ENCODE measurements at regions not wholly inside any gene's neighbourhood (a gene's known extent, or its start where the extent isn't known, plus 50 kb on each side); places are given as distances from the start of the nearest gene placed in this dataset.
"Not testable (repeated sequence)": the region's sequence is repeated elsewhere in the genome, so short reads cannot be mapped to it uniquely, and the experiment has no call there.

DNA sequence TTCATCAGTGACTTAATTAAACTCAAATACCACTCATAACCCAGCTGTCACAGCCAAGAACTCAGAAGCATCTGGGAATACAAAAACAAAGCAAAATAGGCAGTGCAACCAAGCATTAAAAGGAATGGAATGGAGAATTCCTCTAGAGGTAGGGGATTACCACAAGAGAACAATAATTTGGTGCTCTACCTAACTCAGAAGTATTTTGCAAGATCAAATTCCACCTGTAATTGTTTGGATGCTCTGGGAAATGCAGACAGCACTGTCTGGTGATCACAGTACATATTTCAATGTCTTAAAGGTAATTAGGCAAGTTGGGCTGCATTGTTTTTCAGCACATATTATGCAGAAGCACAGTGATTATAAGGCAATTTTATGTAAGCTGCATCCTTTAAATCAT lies 547.5 kb downstream of the TRAM1L1 start:
- intact Hi-C loops (cut with DNase I; ENCODE audit: low total_unique reads): no loop called here
- Histone ChIP-seq H3K36me3 (no peaks in the 10 kb centered on the region), H3K27ac (no peak overlapping the region), H3K4me1 (no peaks in the 10 kb centered on the region), H3K4me3 (no peak overlapping the region), H3K9me3 (no peaks in the 10 kb centered on the region), H3K27me3 (no peaks in the 10 kb centered on the region)
- TF ChIP-seq POLR2A (IDR thresholded peaks at IDR 0.05): no peak
- TF ChIP-seq, protein P1, sequence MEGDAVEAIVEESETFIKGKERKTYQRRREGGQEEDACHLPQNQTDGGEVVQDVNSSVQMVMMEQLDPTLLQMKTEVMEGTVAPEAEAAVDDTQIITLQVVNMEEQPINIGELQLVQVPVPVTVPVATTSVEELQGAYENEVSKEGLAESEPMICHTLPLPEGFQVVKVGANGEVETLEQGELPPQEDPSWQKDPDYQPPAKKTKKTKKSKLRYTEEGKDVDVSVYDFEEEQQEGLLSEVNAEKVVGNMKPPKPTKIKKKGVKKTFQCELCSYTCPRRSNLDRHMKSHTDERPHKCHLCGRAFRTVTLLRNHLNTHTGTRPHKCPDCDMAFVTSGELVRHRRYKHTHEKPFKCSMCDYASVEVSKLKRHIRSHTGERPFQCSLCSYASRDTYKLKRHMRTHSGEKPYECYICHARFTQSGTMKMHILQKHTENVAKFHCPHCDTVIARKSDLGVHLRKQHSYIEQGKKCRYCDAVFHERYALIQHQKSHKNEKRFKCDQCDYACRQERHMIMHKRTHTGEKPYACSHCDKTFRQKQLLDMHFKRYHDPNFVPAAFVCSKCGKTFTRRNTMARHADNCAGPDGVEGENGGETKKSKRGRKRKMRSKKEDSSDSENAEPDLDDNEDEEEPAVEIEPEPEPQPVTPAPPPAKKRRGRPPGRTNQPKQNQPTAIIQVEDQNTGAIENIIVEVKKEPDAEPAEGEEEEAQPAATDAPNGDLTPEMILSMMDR (IDR thresholded peaks at IDR 0.05): no peak
- no peak for DNase-seq

DNA sequence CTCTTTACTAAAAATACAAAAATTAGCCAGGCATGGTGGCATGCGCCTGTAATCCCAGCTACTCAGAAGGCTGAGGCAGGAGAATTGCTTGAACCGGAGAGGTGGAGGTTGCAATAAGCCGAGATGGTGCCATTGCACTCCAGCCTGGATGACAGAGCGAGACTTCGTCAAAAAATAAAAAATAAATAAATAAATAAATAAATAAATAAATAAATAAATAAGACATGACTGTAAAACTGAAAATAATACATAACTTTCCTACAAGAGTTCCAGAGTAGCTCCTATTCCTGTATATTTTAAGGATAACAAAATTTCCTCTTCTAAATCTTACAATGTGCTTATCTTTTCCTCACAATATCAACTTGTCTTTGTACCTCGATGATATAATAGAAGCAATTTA lies 549.4 kb downstream of the TRAM1L1 start:
- H3K9me3 ChIP-seq; H3K36me3 ChIP-seq; H3K27me3 ChIP-seq; H3K4me1 ChIP-seq; DNase-seq; H3K27ac ChIP-seq; H3K4me3 ChIP-seq; intact Hi-C loops (cut with DNase I; ENCODE audit: low total_unique reads): not testable (repeated sequence)

DNA sequence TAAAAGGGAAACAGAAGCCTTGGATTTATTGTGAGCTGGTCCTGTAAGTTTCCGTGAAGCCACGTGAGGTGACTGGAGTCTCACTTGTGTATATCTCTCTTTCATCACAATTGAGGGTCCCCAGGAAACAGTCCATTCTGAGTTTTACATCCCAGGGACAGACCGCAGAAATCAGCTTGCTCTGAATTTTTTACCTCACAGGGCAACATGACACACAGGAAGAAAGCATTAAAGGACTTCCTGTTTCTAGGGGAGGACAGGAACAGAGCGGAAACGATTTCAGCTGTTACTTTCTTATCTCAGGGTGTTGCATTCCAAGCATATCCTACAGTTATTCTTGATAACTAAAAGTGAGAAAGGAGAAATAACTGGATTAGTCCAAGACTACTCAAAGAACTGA lies 553.5 kb downstream of the TRAM1L1 start:
- Histone ChIP-seq H3K9me3 (no peaks in the 10 kb centered on the region), H3K4me3 (no peak overlapping the region), H3K4me1 (no peaks in the 10 kb centered on the region), H3K27me3 (no peaks in the 10 kb centered on the region), H3K27ac (no peak overlapping the region), H3K36me3 (no peaks in the 10 kb centered on the region)
- DNase-seq: no peak
- intact Hi-C loops (cut with DNase I; ENCODE audit: low total_unique reads): no loop called here
- TF ChIP-seq, protein P1 (IDR thresholded peaks at IDR 0.05): no peak
- no peak for TF ChIP-seq POLR2A (IDR thresholded peaks at IDR 0.05)

DNA sequence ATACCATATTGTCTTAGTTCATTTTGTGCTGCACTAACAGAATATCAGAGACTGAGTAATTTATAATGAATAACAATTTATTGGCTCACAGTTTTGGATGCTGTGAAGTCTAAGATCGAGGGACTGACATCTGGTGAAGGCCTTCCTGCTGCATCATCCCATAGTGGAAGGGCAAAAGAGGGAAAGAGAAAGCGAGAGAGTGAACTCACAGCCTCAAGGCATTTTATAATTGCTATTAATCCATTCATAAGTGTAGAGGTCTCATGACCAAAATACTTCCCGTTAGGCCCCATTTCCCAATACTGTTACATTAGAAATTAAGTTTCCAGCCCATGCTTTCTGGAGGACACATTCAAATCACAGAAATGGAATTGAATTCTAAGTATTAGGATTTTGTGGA lies 554.4 kb downstream of the TRAM1L1 start:
- intact Hi-C loops (cut with DNase I; ENCODE audit: low total_unique reads): no loop called here
- DNase-seq: no peak
- Histone ChIP-seq H3K9me3 (no peaks in the 10 kb centered on the region), H3K36me3 (no peaks in the 10 kb centered on the region), H3K4me3 (no peak overlapping the region), H3K27me3 (no peaks in the 10 kb centered on the region), H3K27ac (no peak overlapping the region), H3K4me1 (no peaks in the 10 kb centered on the region)
- no peak for TF ChIP-seq POLR2A (IDR thresholded peaks at IDR 0.05)
- TF ChIP-seq, protein P1 (IDR thresholded peaks at IDR 0.05): no peak

DNA sequence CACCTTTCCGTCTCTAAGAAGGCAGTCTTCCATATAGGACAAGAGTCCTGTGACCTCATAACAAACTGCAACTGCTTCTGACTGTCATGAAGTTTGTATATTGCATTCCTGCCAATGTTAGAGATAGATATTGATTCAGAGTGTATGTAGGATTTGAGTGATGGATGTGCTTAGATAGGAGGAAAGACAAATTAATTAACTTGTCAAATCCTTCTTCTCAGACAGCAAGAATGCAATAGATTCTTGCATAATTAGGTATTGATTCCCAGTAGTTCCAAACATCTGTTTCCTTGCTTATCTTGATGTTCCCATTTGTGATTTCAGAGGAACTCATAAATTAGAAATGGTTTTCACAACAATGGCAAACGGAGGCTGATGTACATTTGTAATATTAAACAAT lies 555.3 kb downstream of the TRAM1L1 start:
- TF ChIP-seq, protein P1 (IDR thresholded peaks at IDR 0.05): no peak
- no peak for TF ChIP-seq POLR2A (IDR thresholded peaks at IDR 0.05)
- DNase-seq: no peak
- no peak overlapping the region for H3K27ac ChIP-seq
- H3K36me3 ChIP-seq: no peaks in the 10 kb centered on the region
- no peak overlapping the region for H3K4me3 ChIP-seq
- no peaks in the 10 kb centered on the region for H3K27me3 ChIP-seq
- no peaks in the 10 kb centered on the region for H3K4me1 ChIP-seq
- H3K9me3 ChIP-seq: no peaks in the 10 kb centered on the region
- intact Hi-C loops (cut with DNase I; ENCODE audit: low total_unique reads): no loop called here

DNA sequence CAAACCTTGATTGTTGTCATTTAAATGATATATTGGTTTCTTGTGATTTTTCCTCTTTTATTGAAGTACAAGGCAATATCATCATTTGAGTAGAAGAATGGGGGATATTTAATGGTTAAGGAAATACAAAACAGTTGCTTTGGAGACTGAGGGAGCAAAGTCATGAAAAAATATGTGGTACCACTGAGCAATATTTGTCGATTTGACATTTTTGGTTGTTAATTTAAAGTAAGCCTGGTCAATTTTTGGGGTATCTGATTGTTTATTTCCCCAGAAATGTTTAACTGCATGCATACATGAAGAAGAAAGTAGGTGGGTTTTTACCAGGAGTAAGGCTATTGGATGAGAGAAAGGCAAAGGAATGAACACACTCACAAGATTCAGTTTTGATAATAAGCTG lies 556.2 kb downstream of the TRAM1L1 start:
- intact Hi-C loops (cut with DNase I; ENCODE audit: low total_unique reads): no loop called here
- DNase-seq: no peak
- no peaks in the 10 kb centered on the region for H3K9me3 ChIP-seq
- H3K4me3 ChIP-seq: no peak overlapping the region
- H3K4me1 ChIP-seq: no peaks in the 10 kb centered on the region
- H3K27ac ChIP-seq: no peak overlapping the region
- no peaks in the 10 kb centered on the region for H3K27me3 ChIP-seq
- TF ChIP-seq, protein P1 (IDR thresholded peaks at IDR 0.05): no peak
- no peaks in the 10 kb centered on the region for H3K36me3 ChIP-seq
